ENCODE measurements at regions not wholly inside any gene's neighbourhood (a gene's known extent, or its start where the extent isn't known, plus 50 kb on each side); places are given as distances from the start of the nearest gene placed in this dataset.

GRCh38 chr14:76698191-76698590 lies 63.1 kb upstream of the VASH1 start:
- no peaks in the 10 kb centered on the region for H3K36me3 ChIP-seq (ENCODE audit: control insufficient read depth, insufficient read depth, low read length)
- no peak overlapping the region for H3K4me3 ChIP-seq (ENCODE audit: low read depth, low read length)
- no peak overlapping the region for H3K27ac ChIP-seq
- H3K4me1 ChIP-seq = no peaks in the 10 kb centered on the region
- H2AFZ ChIP-seq = no peak overlapping the region
- H3K9ac ChIP-seq = no peak overlapping the region
- H3K79me2 ChIP-seq = no peaks in the 10 kb centered on the region
- H3K27me3 ChIP-seq (ENCODE audit: control insufficient read depth, insufficient read depth, low read length) = no peaks in the 10 kb centered on the region
- no peak for TF ChIP-seq CTCF (IDR thresholded peaks at IDR 0.05)
- H3K4me2 ChIP-seq (ENCODE audit: low read length) = no peak overlapping the region
- H3K9me3 ChIP-seq (ENCODE audit: control insufficient read depth, low read length) = no peaks in the 10 kb centered on the region

- Histone ChIP-seq H2AFZ (no peak overlapping the region), H3K4me3 (ENCODE audit: low read depth, low read length) (no peak overlapping the region), H3K27me3 (ENCODE audit: control insufficient read depth, insufficient read depth, low read length) (no peaks in the 10 kb centered on the region), H3K27ac (no peak overlapping the region), H3K36me3 (ENCODE audit: control insufficient read depth, insufficient read depth, low read length) (no peaks in the 10 kb centered on the region), H3K9ac (no peak overlapping the region), H3K4me1 (no peaks in the 10 kb centered on the region), H3K79me2 (no peaks in the 10 kb centered on the region), H3K4me2 (ENCODE audit: low read length) (no peak overlapping the region), H3K9me3 (ENCODE audit: control insufficient read depth, low read length) (no peaks in the 10 kb centered on the region)
- no peak for TF ChIP-seq CTCF (IDR thresholded peaks at IDR 0.05)
Measured at GRCh38 chr14:76698631-76699030, 62.6 kb upstream of the VASH1 start.

- H3K4me3 ChIP-seq (ENCODE audit: low read depth, low read length) = no peak overlapping the region
- no peak overlapping the region for H3K27ac ChIP-seq
- no peak overlapping the region for H3K9ac ChIP-seq
- no peak for TF ChIP-seq CTCF (IDR thresholded peaks at IDR 0.05)
- H3K4me2 ChIP-seq (ENCODE audit: low read length) = no peak overlapping the region
- no peaks in the 10 kb centered on the region for H3K36me3 ChIP-seq (ENCODE audit: control insufficient read depth, insufficient read depth, low read length)
- H2AFZ ChIP-seq = no peak overlapping the region
- no peaks in the 10 kb centered on the region for H3K4me1 ChIP-seq
- no peaks in the 10 kb centered on the region for H3K9me3 ChIP-seq (ENCODE audit: control insufficient read depth, low read length)
- H3K79me2 ChIP-seq = no peaks in the 10 kb centered on the region
- no peaks in the 10 kb centered on the region for H3K27me3 ChIP-seq (ENCODE audit: control insufficient read depth, insufficient read depth, low read length)
Measured at GRCh38 chr14:76699209-76699938, 61.9 kb upstream of the VASH1 start.

GRCh38 chr14:76699939-76700590 lies 61.2 kb upstream of the VASH1 start:
- no peak overlapping the region for H3K27ac ChIP-seq

More at GRCh38 chr14:76699939-76700590, 61.2 kb upstream of the VASH1 start:
- Histone ChIP-seq H3K27me3 (ENCODE audit: control insufficient read depth, insufficient read depth, low read length) (no peaks in the 10 kb centered on the region), H3K4me1 (no peaks in the 10 kb centered on the region), H3K4me2 (ENCODE audit: low read length) (no peak overlapping the region), H3K79me2 (no peaks in the 10 kb centered on the region), H3K9ac (no peak overlapping the region), H3K9me3 (ENCODE audit: control insufficient read depth, low read length) (no peaks in the 10 kb centered on the region), H3K36me3 (ENCODE audit: control insufficient read depth, insufficient read depth, low read length) (no peaks in the 10 kb centered on the region), H3K4me3 (ENCODE audit: low read depth, low read length) (no peak overlapping the region), H2AFZ (no peak overlapping the region)
- no peak for TF ChIP-seq CTCF (IDR thresholded peaks at IDR 0.05)

Measured in parathyroid adenoma (tissue), 2 donors.